Neural cell (in vitro differentiated cells): ENCODE measurements at regions not wholly inside any gene's neighbourhood (a gene's known extent, or its start where the extent isn't known, plus 50 kb on each side); places are given as distances from the start of the nearest gene placed in this dataset.

Experiments
- H2AFZ ChIP-seq: fragments of 200-600, 300-800 bp; sonication (generic), shearing (Covaris generic); 2 replicates; pipeline ENCODE4 v1.6.0; 2014; ENCODE audit warnings: low read depth, mild to moderate bottlenecking, antibody characterized with exemption, low read length, moderate library complexity
- H3F3A ChIP-seq: fragments of 200-600 bp; shearing (Covaris generic); 2 replicates; pipeline ENCODE4 v1.6.1; 2016; ENCODE audit warnings: mild to moderate bottlenecking, moderate library complexity, mixed read lengths, antibody characterized with exemption, low read length; ENCODE audit not compliant: insufficient read depth, poor library complexity, severe bottlenecking
- H3K27ac ChIP-seq: fragments of 200-600, 300-800 bp; sonication (generic), shearing (Covaris generic); 2 replicates; pipeline ENCODE4 v1.5.1; 2014; ENCODE audit warnings: mild to moderate bottlenecking, low read length, moderate library complexity
- H3K27me3 ChIP-seq: fragments of 300-800, 200-600 bp; sonication (generic), shearing (Covaris generic); 2 replicates; pipeline ENCODE4 v1.6.0; 2014; ENCODE audit warnings: mild to moderate bottlenecking, low read depth, low read length, moderate library complexity; ENCODE audit not compliant: insufficient read depth
- H3K36me3 ChIP-seq: fragments of 300-800, 200-600 bp; sonication (generic), shearing (Covaris generic); 2 replicates; pipeline ENCODE4 v1.5.1; 2014; ENCODE audit warnings: mild to moderate bottlenecking, antibody characterized with exemption, low read length, moderate library complexity; ENCODE audit not compliant: insufficient read depth
- H3K4me2 ChIP-seq: fragments of 300-800, 200-600 bp; sonication (generic), shearing (Covaris generic); 2 replicates; pipeline ENCODE4 v1.6.0; 2014; ENCODE audit warnings: mild to moderate bottlenecking, low read length
- H3K4me3 ChIP-seq: fragments of 300-800, 200-600 bp; sonication (generic), shearing (Covaris generic); 2 replicates; pipeline ENCODE4 v1.5.1; 2014; ENCODE audit warnings: mild to moderate bottlenecking, low read length, moderate library complexity
- H3K79me2 ChIP-seq: fragments of 200-600 bp; shearing (Covaris generic); replicated peaks from 2 replicates; pipeline ENCODE4 v1.6.0; 2014; ENCODE audit warnings: mild to moderate bottlenecking, low read length, moderate library complexity; ENCODE audit not compliant: insufficient read depth
- H3K9ac ChIP-seq: fragments of 300-800, 200-600 bp; sonication (generic), shearing (Covaris generic); 2 replicates; pipeline ENCODE4 v1.6.1; 2016; ENCODE audit warnings: mild to moderate bottlenecking, low read length, mixed read lengths
- H3K9me2 ChIP-seq: fragments of 200-600 bp; shearing (Covaris generic); 2 replicates; pipeline ENCODE4 v1.6.1; 2016; ENCODE audit warnings: mild to moderate bottlenecking, low read length, mixed read lengths; ENCODE audit not compliant: insufficient read depth
- H3K9me3 ChIP-seq: fragments of 200-600, 300-800 bp; sonication (generic), shearing (Covaris generic); 2 replicates; pipeline ENCODE4 v1.6.1; 2016; ENCODE audit warnings: mild to moderate bottlenecking, mixed run types, low read length, moderate library complexity, mixed read lengths
- H4K20me1 ChIP-seq: fragments of 200-600 bp; shearing (Covaris generic); 2 replicates; pipeline ENCODE4 v1.6.1; 2016; ENCODE audit warnings: mild to moderate bottlenecking, mixed run types; ENCODE audit not compliant: insufficient read depth
- CTCF ChIP-seq: fragments of 450-650 bp; IDR thresholded peaks from 2 replicates; pipeline ENCODE4 v1.5.1; 2014; ENCODE audit warnings: antibody characterized with exemption, mild to moderate bottlenecking, moderate library complexity; ENCODE audit not compliant: poor library complexity, severe bottlenecking
- EP300 ChIP-seq: fragments of 450-650 bp; conservative IDR thresholded peaks from 2 replicates; pipeline ENCODE4 v1.6.1; 2014; ENCODE audit warnings: antibody characterized with exemption, mild to moderate bottlenecking, moderate library complexity; ENCODE audit not compliant: poor library complexity, severe bottlenecking
- EZH2 ChIP-seq: fragments of 200-600, 300-800 bp; shearing (Covaris generic), sonication (generic); IDR thresholded peaks from 2 replicates; pipeline ENCODE4 v1.6.1; 2014; ENCODE audit warnings: antibody characterized with exemption, low read length, borderline replicate concordance, mild to moderate bottlenecking; ENCODE audit not compliant: insufficient read depth, poor library complexity, severe bottlenecking
- MXI1 ChIP-seq: fragments of 450-650 bp; conservative IDR thresholded peaks from 2 replicates; pipeline ENCODE4 v1.6.1; 2014; ENCODE audit warnings: antibody characterized with exemption, mild to moderate bottlenecking; ENCODE audit not compliant: poor library complexity, severe bottlenecking
- POLR2AphosphoS5 ChIP-seq: IDR thresholded peaks from 2 replicates; pipeline ENCODE4 v1.6.1; 2012
- RAD21 ChIP-seq: fragments of 450-650 bp; conservative IDR thresholded peaks from 2 replicates; pipeline ENCODE4 v1.6.1; 2014; ENCODE audit warnings: antibody characterized with exemption, mild to moderate bottlenecking, moderate library complexity
- SMC3 ChIP-seq: fragments of 450-650 bp; conservative IDR thresholded peaks from 2 replicates; pipeline ENCODE4 v1.6.1; 2014; ENCODE audit warnings: antibody characterized with exemption, mild to moderate bottlenecking, moderate library complexity; ENCODE audit not compliant: poor library complexity
- TAF1 ChIP-seq: IDR thresholded peaks from 2 replicates; pipeline ENCODE4 v1.6.1; 2012; ENCODE audit warnings: low read depth
- TF ChIP-seq, protein P1 (sequence below): IDR thresholded peaks from 2 replicates; pipeline ENCODE4 v1.6.1; 2012; ENCODE audit warnings: borderline replicate concordance

DNA sequence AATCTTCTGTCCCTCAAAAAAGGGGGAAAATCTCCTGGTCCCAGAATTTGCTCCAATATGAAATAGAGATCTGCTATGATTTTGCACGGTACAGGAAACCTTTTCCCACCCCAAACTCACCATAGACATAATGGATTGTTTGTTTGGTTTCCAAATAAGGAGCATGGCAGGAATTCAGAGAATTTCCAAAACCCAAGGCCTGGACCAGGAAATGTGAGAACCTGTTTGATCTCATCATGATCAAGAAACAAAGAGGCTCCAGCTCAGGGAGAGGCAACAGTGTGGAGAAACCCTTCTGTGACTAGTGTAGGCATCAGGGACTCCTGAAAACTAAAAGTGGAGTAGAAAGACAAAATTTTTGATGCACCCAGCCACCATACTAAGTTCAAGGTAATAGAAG is 1548.1 kb upstream of the LRRTM3 start:
- no peak overlapping the region for H3K9ac ChIP-seq
- no peaks in the 10 kb centered on the region for H3K9me3 ChIP-seq
- no peak overlapping the region for H3K4me2 ChIP-seq
- H3K27ac ChIP-seq, result no peak overlapping the region
- no peaks in the 10 kb centered on the region for H3K79me2 ChIP-seq
- no peaks in the 10 kb centered on the region for H4K20me1 ChIP-seq
- no peaks in the 10 kb centered on the region for H3K36me3 ChIP-seq
- H3F3A ChIP-seq, result no peaks in the 10 kb centered on the region
- no peak overlapping the region for H3K4me3 ChIP-seq
- no peak overlapping the region for H2AFZ ChIP-seq
- H3K9me2 ChIP-seq, result no peaks in the 10 kb centered on the region
- TF ChIP-seq, protein P1, sequence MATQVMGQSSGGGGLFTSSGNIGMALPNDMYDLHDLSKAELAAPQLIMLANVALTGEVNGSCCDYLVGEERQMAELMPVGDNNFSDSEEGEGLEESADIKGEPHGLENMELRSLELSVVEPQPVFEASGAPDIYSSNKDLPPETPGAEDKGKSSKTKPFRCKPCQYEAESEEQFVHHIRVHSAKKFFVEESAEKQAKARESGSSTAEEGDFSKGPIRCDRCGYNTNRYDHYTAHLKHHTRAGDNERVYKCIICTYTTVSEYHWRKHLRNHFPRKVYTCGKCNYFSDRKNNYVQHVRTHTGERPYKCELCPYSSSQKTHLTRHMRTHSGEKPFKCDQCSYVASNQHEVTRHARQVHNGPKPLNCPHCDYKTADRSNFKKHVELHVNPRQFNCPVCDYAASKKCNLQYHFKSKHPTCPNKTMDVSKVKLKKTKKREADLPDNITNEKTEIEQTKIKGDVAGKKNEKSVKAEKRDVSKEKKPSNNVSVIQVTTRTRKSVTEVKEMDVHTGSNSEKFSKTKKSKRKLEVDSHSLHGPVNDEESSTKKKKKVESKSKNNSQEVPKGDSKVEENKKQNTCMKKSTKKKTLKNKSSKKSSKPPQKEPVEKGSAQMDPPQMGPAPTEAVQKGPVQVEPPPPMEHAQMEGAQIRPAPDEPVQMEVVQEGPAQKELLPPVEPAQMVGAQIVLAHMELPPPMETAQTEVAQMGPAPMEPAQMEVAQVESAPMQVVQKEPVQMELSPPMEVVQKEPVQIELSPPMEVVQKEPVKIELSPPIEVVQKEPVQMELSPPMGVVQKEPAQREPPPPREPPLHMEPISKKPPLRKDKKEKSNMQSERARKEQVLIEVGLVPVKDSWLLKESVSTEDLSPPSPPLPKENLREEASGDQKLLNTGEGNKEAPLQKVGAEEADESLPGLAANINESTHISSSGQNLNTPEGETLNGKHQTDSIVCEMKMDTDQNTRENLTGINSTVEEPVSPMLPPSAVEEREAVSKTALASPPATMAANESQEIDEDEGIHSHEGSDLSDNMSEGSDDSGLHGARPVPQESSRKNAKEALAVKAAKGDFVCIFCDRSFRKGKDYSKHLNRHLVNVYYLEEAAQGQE, result no peak
- no peak for TF ChIP-seq TAF1
- no peak for TF ChIP-seq EZH2
- no peak for TF ChIP-seq EP300
- no peak for TF ChIP-seq SMC3
- no peak for TF ChIP-seq MXI1
- TF ChIP-seq POLR2AphosphoS5, result no peak
- TF ChIP-seq RAD21, result no peak
- no peaks in the 10 kb centered on the region for H3K27me3 ChIP-seq

GRCh38 chr10:65394502-65395297 is 1531.1 kb upstream of the LRRTM3 start:
- H3K27me3 ChIP-seq, result no peaks in the 10 kb centered on the region
- H2AFZ ChIP-seq, result no peak overlapping the region
- H4K20me1 ChIP-seq, result no peaks in the 10 kb centered on the region
- no peaks in the 10 kb centered on the region for H3F3A ChIP-seq
- H3K9ac ChIP-seq, result no peak overlapping the region
- H3K9me3 ChIP-seq, result no peaks in the 10 kb centered on the region
- H3K4me2 ChIP-seq, result no peak overlapping the region
- no peaks in the 10 kb centered on the region for H3K79me2 ChIP-seq
- H3K36me3 ChIP-seq, result no peaks in the 10 kb centered on the region
- TF ChIP-seq RAD21 (no peak), TAF1 (no peak)
- H3K9me2 ChIP-seq, result no peaks in the 10 kb centered on the region
- no peak overlapping the region for H3K4me3 ChIP-seq
- no peak overlapping the region for H3K27ac ChIP-seq

- no peak overlapping the region for H3K4me2 ChIP-seq
- H2AFZ ChIP-seq, result no peak overlapping the region
- H3K27ac ChIP-seq, result no peak overlapping the region
- no peak overlapping the region for H3K4me3 ChIP-seq
- no peaks in the 10 kb centered on the region for H3K36me3 ChIP-seq
- H3K9me2 ChIP-seq, result no peaks in the 10 kb centered on the region
- H3K9ac ChIP-seq, result no peak overlapping the region
- no peaks in the 10 kb centered on the region for H3K79me2 ChIP-seq
- H4K20me1 ChIP-seq, result no peaks in the 10 kb centered on the region
- no peaks in the 10 kb centered on the region for H3K27me3 ChIP-seq
- no peaks in the 10 kb centered on the region for H3K9me3 ChIP-seq
- TF ChIP-seq SMC3 (no peak), EZH2 (no peak), TAF1 (no peak), POLR2AphosphoS5 (no peak), EP300 (no peak), CTCF (no peak), MXI1 (no peak), RAD21 (no peak)
- TF ChIP-seq, protein P1, result no peak
- no peaks in the 10 kb centered on the region for H3F3A ChIP-seq
Observed at GRCh38 chr10:65395631-65396030, 1530.2 kb upstream of the LRRTM3 start.
